MM.1S (cell line): ENCODE measurements at regions not wholly inside any gene's neighbourhood (a gene's known extent, or its start where the extent isn't known, plus 50 kb on each side); places are given as distances from the start of the nearest gene placed in this dataset.

Source experiments
- DNase-seq: peaks from one replicate; pipeline ENCODE4 v3.0.0-alpha.2; 2015
- H2AFZ ChIP-seq: fragments of 300-600 bp; sonication (generic); 2 replicates; pipeline ENCODE4 v1.6.0; 2016; ENCODE audit warnings: antibody characterized with exemption, low read length
- H3F3A ChIP-seq: fragments of 300-600 bp; sonication (generic); 2 replicates; pipeline ENCODE4 v1.6.1; 2016; ENCODE audit warnings: mild to moderate bottlenecking, antibody characterized with exemption, low read length, moderate library complexity, mixed read lengths; ENCODE audit not compliant: insufficient read depth
- H3K27ac ChIP-seq: fragments of 300-600 bp; sonication (generic); 2 replicates; pipeline ENCODE4 v1.5.1; 2016; ENCODE audit warnings: mild to moderate bottlenecking, low read length
- H3K27me3 ChIP-seq: fragments of 300-600 bp; sonication (generic); replicated peaks from 2 replicates; pipeline ENCODE4 v1.6.0; 2016; ENCODE audit warnings: low read length; ENCODE audit not compliant: insufficient read depth
- H3K36me3 ChIP-seq: fragments of 300-600 bp; sonication (generic); replicated peaks from 2 replicates; pipeline ENCODE4 v1.6.1; 2016; ENCODE audit warnings: mild to moderate bottlenecking, low read length, mixed read lengths; ENCODE audit not compliant: insufficient read depth
- H3K4me1 ChIP-seq: fragments of 300-600 bp; sonication (generic); 2 replicates; pipeline ENCODE4 v1.6.1; 2016; ENCODE audit warnings: low read length, mixed read lengths
- H3K4me2 ChIP-seq: fragments of 300-600 bp; sonication (generic); 2 replicates; pipeline ENCODE4 v1.6.0; 2016; ENCODE audit warnings: low read depth, low read length
- H3K4me3 ChIP-seq: fragments of 300-600 bp; sonication (generic); 2 replicates; pipeline ENCODE4 v1.5.1; 2016; ENCODE audit warnings: low read length, mixed read lengths
- H3K79me2 ChIP-seq: fragments of 300-600 bp; sonication (generic); 2 replicates; pipeline ENCODE4 v1.6.1; 2016; ENCODE audit warnings: mixed run types, low read length, mixed read lengths
- H3K9ac ChIP-seq: fragments of 300-600 bp; sonication (generic); 2 replicates; pipeline ENCODE4 v1.6.1; 2016; ENCODE audit warnings: low read length, mixed read lengths
- H3K9me2 ChIP-seq: fragments of 300-600 bp; sonication (generic); replicated peaks from 2 replicates; pipeline ENCODE4 v1.6.1; 2016; ENCODE audit warnings: mild to moderate bottlenecking, low read length, mixed read lengths; ENCODE audit not compliant: insufficient read depth
- H3K9me3 ChIP-seq: fragments of 300-600 bp; sonication (generic); replicated peaks from 2 replicates; pipeline ENCODE4 v1.6.1; 2016; ENCODE audit warnings: mild to moderate bottlenecking, low read length, mixed read lengths; ENCODE audit not compliant: insufficient read depth
- H4K20me1 ChIP-seq: fragments of 300-600 bp; sonication (generic); 2 replicates; pipeline ENCODE4 v1.6.1; 2016; ENCODE audit warnings: mild to moderate bottlenecking, low read length, moderate library complexity, mixed read lengths; ENCODE audit not compliant: insufficient read depth
- EZH2 ChIP-seq: fragments of 300-600 bp; sonication (generic); optimal IDR thresholded peaks from 2 replicates; pipeline ENCODE3; 2017; ENCODE audit warnings: low read depth, mild to moderate bottlenecking, antibody characterized with exemption, low read length, mixed read lengths
- EZH2phosphoT487 ChIP-seq: fragments of 300-600 bp; sonication (generic); IDR thresholded peaks from 2 replicates; pipeline ENCODE4 v1.6.1; 2018; ENCODE audit warnings: antibody characterized with exemption, low read length
- TF ChIP-seq, protein P1 (sequence below): fragments of 300-600 bp; sonication (generic); IDR thresholded peaks from 2 replicates; pipeline ENCODE4 v1.5.1; 2016; ENCODE audit warnings: antibody characterized with exemption, low read length, mixed read lengths

GRCh38 chr2:175401956-175402469 lies 220.5 kb upstream of the ATP5MC3 start:
- no peaks in the 10 kb centered on the region for H3K9me2 ChIP-seq
- no peak overlapping the region for H3K9ac ChIP-seq
- no peak for DNase-seq
- no peak overlapping the region for H3K27ac ChIP-seq
- no peaks in the 10 kb centered on the region for H4K20me1 ChIP-seq
- H3F3A ChIP-seq: no peaks in the 10 kb centered on the region
- H3K36me3 ChIP-seq: no peaks in the 10 kb centered on the region
- no peaks in the 10 kb centered on the region for H3K9me3 ChIP-seq
- H3K27me3 ChIP-seq: no peaks in the 10 kb centered on the region
- H3K4me3 ChIP-seq: no peak overlapping the region
- TF ChIP-seq, protein P1, sequence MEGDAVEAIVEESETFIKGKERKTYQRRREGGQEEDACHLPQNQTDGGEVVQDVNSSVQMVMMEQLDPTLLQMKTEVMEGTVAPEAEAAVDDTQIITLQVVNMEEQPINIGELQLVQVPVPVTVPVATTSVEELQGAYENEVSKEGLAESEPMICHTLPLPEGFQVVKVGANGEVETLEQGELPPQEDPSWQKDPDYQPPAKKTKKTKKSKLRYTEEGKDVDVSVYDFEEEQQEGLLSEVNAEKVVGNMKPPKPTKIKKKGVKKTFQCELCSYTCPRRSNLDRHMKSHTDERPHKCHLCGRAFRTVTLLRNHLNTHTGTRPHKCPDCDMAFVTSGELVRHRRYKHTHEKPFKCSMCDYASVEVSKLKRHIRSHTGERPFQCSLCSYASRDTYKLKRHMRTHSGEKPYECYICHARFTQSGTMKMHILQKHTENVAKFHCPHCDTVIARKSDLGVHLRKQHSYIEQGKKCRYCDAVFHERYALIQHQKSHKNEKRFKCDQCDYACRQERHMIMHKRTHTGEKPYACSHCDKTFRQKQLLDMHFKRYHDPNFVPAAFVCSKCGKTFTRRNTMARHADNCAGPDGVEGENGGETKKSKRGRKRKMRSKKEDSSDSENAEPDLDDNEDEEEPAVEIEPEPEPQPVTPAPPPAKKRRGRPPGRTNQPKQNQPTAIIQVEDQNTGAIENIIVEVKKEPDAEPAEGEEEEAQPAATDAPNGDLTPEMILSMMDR: no peak
- TF ChIP-seq EZH2 (no peak), EZH2phosphoT487 (no peak)
- H3K4me1 ChIP-seq: peaks cover 8% of the 10 kb centered on the region; the same call in 1 of the 2 replicates
- no peaks in the 10 kb centered on the region for H3K79me2 ChIP-seq
- H2AFZ ChIP-seq: no peak overlapping the region
- no peak overlapping the region for H3K4me2 ChIP-seq

DNA sequence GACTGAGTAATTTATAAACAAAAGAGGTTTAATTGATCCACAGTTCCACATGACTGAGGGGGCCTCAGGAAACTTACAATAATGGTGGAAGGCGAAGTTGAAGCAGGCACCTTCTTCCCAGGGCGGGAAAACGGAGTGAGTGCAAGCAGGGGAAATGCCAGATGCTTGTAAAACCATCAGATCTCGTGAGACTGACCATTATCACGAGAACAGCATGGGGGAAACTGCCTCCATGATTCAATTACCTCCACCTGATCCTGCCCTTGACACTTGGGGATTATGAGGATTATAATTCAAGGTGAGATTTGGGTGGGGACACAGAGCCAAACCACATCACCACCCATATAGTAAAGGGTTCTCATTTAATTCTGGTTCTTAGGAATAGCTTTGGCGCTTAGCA lies 219.5 kb upstream of the ATP5MC3 start:
- H3K9me2 ChIP-seq: no peaks in the 10 kb centered on the region

DNA sequence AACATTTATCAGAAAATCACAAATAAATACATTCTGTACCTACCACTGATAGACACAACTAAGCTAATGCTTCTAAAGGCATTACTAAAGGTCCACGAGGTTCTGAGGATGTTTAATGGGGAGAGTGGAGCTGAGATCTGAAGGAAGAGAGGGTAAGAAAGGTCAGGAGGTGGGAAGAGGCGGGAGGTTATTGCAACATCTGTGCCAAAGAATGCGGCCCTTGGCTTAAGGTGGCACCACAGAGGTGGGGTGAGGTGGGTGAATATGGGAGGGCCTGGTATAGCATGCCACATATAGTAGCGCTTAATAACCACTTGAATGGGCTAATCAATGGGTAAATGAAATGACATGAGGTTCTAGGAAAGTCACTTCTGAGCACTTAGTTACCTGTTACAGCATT lies 217.8 kb upstream of the ATP5MC3 start:
- Histone ChIP-seq H3K9me3 (no peaks in the 10 kb centered on the region), H3K4me1 (no peaks in the 10 kb centered on the region), H3K36me3 (no peaks in the 10 kb centered on the region), H3K9me2 (no peaks in the 10 kb centered on the region), H3K4me2 (no peak overlapping the region), H3K79me2 (no peaks in the 10 kb centered on the region), H3K27ac (no peak overlapping the region), H2AFZ (no peak overlapping the region), H3K27me3 (no peaks in the 10 kb centered on the region), H3K9ac (no peak overlapping the region), H4K20me1 (no peaks in the 10 kb centered on the region), H3F3A (no peaks in the 10 kb centered on the region), H3K4me3 (no peak overlapping the region)
- TF ChIP-seq EZH2phosphoT487 (no peak), EZH2 (no peak)
- TF ChIP-seq, protein P1: no peak
- DNase-seq: no peak

More for the DNA sequence above, 219.5 kb upstream of the ATP5MC3 start:
- Histone ChIP-seq H3K9me3 (no peaks in the 10 kb centered on the region), H3K79me2 (no peaks in the 10 kb centered on the region), H4K20me1 (no peaks in the 10 kb centered on the region), H3F3A (no peaks in the 10 kb centered on the region), H2AFZ (no peak overlapping the region), H3K27me3 (no peaks in the 10 kb centered on the region), H3K4me2 (no peak overlapping the region), H3K4me3 (no peak overlapping the region), H3K27ac (no peak overlapping the region), H3K9ac (no peak overlapping the region), H3K4me1 (peaks cover 8% of the 10 kb centered on the region; the same call in 1 of the 2 replicates), H3K36me3 (no peaks in the 10 kb centered on the region)
- no peak for DNase-seq
- TF ChIP-seq, protein P1: no peak
- TF ChIP-seq EZH2: no peak
- no peak for TF ChIP-seq EZH2phosphoT487
